NCI-H460 (cell line): ENCODE measurements at regions not wholly inside any gene's neighbourhood (a gene's known extent, or its start where the extent isn't known, plus 50 kb on each side); places are given as distances from the start of the nearest gene placed in this dataset.
A peak's percentile ranks its signal among the peaks of the same experiment; 100 is the strongest.

Experiments
- DNase-seq: peaks from one replicate; pipeline ENCODE4 v3.0.0-alpha.2; 2016; ENCODE audit warnings: low read depth; ENCODE audit errors: extremely low read depth

- no peak for DNase-seq
These were observed 646.6 kb downstream of the TUSC7 start for GRCh38 chr3:117356091-117356705.

GRCh38 chr3:117358717-117359314 is 649.2 kb downstream of the TUSC7 start:
- no peak for DNase-seq

GRCh38 chr3:117366574-117366973 is 657.0 kb downstream of the TUSC7 start:
- no peak for DNase-seq

- DNase-seq = no peak
These were observed 658.3 kb downstream of the TUSC7 start for GRCh38 chr3:117367861-117368260.

GRCh38 chr3:117380631-117381030 is 671.1 kb downstream of the TUSC7 start:
- no peak for DNase-seq

GRCh38 chr3:117393119-117393518 is 683.5 kb downstream of the TUSC7 start:
- DNase-seq = no peak

GRCh38 chr3:117398141-117398899 is 688.7 kb downstream of the TUSC7 start:
- DNase-seq = no peak

GRCh38 chr3:117399311-117400078 is 689.9 kb downstream of the TUSC7 start:
- no peak for DNase-seq

GRCh38 chr3:117400303-117400702 is 690.7 kb downstream of the TUSC7 start:
- DNase-seq = no peak

GRCh38 chr3:117404141-117404540 is 694.6 kb downstream of the TUSC7 start:
- no peak for DNase-seq

- DNase-seq = no peak
These were observed 695.2 kb downstream of the TUSC7 start for GRCh38 chr3:117404730-117405129.

- DNase-seq = no peak
These were observed 695.8 kb downstream of the TUSC7 start for GRCh38 chr3:117405359-117405758.

GRCh38 chr3:117407317-117407716 is 697.7 kb downstream of the TUSC7 start:
- peak; percentile 20 for DNase-seq

- no peak for DNase-seq
These were observed 699.2 kb downstream of the TUSC7 start for GRCh38 chr3:117408811-117409210.

- no peak for DNase-seq
These were observed 699.7 kb downstream of the TUSC7 start for GRCh38 chr3:117409256-117409655.

GRCh38 chr3:117409701-117410459 is 700.3 kb downstream of the TUSC7 start:
- no peak for DNase-seq

- no peak for DNase-seq
These were observed 702.4 kb downstream of the TUSC7 start for GRCh38 chr3:117411971-117412370.

GRCh38 chr3:117417411-117417810 is 707.8 kb downstream of the TUSC7 start:
- no peak for DNase-seq

GRCh38 chr3:117427081-117427480 is 717.5 kb downstream of the TUSC7 start:
- DNase-seq = no peak

GRCh38 chr3:117433427-117433826 is 723.8 kb downstream of the TUSC7 start:
- DNase-seq = no peak
